ENCODE measurements at regions not wholly inside any gene's neighbourhood (a gene's known extent, or its start where the extent isn't known, plus 50 kb on each side); places are given as distances from the start of the nearest gene placed in this dataset. TPM values are rescaled to one million over a fixed set of nuclear protein-coding genes. Genes with fewer than 3 reads are reported as not detected.
"Not testable (repeated sequence)": the region's sequence is repeated elsewhere in the genome, so short reads cannot be mapped to it uniquely, and the experiment has no call there.

DNA sequence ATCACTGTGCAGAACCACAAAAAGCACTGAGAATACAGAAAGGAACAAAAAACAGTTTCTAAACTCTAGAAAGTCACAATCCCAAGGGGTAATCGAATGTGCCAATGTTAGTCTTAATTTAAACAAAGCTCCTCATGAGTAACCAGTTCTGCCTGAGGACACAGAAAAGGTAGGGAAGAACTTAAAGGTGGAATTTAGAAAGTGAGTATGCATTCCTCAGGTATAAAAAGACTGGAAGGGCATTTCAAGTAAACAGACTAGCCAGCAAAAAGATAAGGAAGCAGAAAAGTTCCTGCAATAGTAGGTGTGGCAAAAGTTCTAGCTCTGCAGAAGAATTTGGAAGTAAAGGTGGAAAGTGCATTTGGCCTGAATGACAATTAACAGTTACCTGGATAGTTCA lies 84.6 kb upstream of the DLX6 start:
- FAIRE-seq, result no peak
- no peak for DNase-seq (ENCODE audit: low spot score in 2 of 2)

DNA sequence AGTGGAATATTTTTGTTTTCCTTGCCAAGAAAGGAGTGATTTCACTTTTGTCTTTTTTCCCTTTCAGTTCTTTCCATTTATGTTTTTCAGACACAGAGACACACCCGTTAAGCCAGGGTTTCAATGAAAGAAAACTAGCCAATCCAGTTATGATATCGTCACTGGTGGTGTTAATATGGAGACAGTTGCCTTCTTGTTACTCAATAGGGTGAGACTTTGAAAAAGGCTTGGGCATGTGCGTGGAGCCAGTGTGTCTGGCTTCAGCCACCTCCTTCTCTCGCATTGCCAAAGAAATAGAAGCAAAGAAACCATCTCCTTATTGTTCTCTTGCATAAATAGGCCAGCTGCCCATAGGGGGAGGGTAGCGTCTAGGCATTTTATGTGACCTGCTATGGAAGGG lies 84.1 kb upstream of the DLX6 start:
- DNase-seq (ENCODE audit: low spot score in 2 of 2) (no peak), FAIRE-seq (no peak)

DNA sequence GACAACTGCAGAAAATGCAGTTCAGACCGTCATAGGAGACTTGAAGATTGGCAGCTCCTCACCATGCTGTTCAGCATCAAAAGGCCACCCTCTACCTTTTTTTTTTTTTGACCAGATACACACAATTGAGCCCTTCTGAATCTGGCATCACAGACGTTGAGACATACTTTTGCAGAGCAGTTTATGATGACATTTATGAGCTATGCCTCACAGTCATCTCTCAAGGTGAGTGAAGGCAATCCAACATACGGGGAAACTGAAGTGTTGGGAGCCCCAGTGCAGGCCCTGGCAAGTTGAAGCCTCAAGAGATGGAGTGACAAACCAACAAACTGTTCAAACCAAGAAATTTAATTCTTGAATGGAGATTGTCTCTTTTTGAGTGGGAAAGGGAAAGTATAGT lies 83.6 kb upstream of the DLX6 start:
- FAIRE-seq (no peak), DNase-seq (ENCODE audit: low spot score in 2 of 2) (no peak)

- not testable (repeated sequence) for FAIRE-seq; DNase-seq (ENCODE audit: low spot score in 2 of 2)
Measured at GRCh38 chr7:96923345-96923744, 82.0 kb upstream of the DLX6 start.

DNA sequence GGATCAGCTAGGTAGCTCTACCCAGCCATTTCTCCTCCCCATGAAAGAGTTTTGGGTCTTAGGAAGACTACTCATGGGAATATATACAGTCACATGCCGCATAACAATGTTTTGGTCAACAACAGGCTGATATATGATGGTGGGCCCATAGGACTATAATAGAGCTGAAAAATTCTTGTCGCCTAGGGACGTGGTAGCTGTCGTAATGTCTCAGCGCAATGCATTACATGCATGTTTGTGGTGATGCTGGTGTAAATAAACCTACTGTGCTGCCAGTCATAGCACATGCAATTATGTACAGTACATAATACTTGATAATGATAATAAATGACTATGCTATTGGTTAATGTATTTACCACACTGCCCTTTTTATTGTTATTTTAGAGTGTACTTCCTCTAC lies 78.2 kb upstream of the DLX6 start:
- FAIRE-seq, result no peak
- DNase-seq (ENCODE audit: low spot score in 2 of 2), result no peak

- FAIRE-seq (no peak), DNase-seq (ENCODE audit: low spot score in 2 of 2) (no peak)
Measured at GRCh38 chr7:96928965-96929364, 76.4 kb upstream of the DLX6 start.

GRCh38 chr7:96931891-96932290 lies 73.5 kb upstream of the DLX6 start:
- FAIRE-seq (no peak), DNase-seq (ENCODE audit: low spot score in 2 of 2) (no peak)

DNA sequence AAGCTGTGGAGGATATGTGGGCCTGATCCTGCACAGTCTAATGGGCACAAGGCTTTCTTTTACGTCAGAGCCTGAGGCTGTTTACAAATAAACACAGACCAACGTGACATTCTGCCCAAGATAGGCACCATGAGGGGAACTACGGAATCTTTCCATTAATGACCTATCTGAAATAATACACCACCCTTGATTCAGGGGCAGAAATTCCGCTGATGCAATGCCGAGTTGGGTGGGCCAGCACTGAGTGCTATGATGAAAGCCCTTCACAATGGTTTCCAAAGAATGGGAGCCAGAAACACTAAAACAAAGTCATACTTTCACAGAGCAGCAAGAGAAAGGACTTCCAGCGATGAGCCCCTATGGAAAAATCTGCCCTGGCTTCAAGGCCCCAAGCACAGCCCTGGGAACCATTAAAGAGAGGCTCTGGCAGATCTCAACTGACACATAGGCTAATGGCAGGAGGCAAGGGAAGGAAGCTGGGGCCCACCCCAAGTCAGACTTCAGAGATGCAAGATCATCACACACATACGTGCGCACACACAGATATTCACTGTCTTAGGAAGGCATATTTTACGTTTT lies 72.2 kb upstream of the DLX6 start:
- DNase-seq (ENCODE audit: low spot score in 2 of 2) (no peak), FAIRE-seq (no peak)

DNA sequence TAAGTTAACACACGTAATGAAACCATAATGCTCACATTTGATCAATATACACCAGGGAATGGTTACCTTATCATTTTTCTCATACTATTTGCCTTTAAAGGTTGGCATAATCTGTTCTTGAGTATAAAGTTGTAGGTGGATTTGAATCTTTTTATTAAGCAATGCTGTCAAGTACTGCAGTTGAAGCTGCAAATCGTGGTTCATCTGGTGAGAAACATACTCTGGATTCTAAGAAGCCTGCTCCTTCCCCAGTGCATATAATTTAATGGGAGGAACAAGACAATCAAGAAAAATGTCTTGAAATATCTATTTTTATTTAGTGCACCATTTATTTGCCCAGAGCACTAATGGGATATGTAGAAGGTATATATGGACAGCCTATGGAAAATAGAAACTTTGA lies 68.7 kb upstream of the DLX6 start:
- DNase-seq (ENCODE audit: low spot score in 2 of 2) (no peak), FAIRE-seq (no peak)

DNA sequence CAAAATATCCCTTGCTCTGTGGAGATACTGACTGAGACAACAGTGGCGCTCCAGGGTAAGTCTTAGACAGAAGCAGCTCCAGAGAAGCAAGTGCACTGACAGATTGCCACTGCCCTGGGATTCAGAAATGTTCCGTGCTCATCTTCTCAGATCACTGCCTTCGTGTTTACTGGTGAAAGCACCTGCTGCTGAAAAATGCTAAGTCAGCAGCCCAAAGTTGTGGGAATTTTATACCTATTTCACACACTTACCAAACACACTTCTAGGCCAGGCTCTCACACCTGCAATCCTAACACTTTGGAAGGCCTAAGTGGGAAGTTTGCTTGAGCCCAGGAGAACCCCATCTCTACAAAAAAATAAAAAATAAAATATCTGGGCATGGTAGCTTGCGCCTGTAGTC lies 63.2 kb upstream of the DLX6 start:
- no peak for FAIRE-seq
- no peak for DNase-seq (ENCODE audit: low spot score in 2 of 2)

DNA sequence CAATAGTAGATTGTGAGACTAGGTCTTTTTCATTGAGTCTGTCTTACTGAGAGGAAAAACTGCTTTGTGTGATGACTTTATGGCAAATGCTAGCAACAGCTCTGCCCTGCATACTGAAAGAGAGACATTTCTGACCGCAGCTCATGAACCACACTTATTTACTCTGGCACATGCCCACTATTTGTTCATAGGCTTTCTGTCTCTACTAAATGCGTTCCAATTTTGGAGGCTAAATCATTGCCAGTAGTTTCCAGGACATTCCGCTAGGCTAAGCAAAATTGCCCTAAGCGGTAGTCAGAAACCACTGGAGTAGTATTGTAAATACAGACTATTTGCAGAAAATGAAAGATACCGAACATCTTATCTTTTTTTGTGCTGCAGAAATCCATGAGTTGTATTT lies 55.6 kb upstream of the DLX6 start:
- no peak for FAIRE-seq
- no peak for DNase-seq (ENCODE audit: low spot score in 2 of 2)

DNA sequence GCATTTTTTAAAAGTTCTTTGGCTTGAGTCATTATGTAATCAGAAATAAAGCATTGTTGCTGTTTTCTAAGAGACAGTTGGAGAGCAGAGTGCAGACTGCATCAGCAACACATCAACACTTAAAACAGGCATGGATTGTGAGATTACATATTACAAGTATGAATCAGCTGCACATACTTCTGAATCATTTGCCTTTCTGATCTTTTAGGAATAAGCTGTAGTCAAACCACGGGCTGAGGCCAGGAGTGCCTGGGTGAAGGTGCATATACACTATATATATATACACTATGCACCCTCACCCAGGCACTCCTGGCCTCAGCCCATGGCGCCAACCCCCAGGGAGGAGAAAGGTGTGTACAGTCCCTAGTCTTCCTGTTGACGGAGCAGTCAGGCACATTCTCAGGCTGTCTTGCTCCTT lies 52.4 kb upstream of the DLX6 start:
- FAIRE-seq, result no peak
- no peak for DNase-seq (ENCODE audit: low spot score in 2 of 2)

- DNase-seq (ENCODE audit: low spot score in 2 of 2) (no peak), FAIRE-seq (no peak)
Measured at GRCh38 chr7:96953676-96954513, 51.5 kb upstream of the DLX6 start.

Small RNA genes in the stretch of these regions (small RNA-seq; reads per million reads assigned to genes)
- not detected for gene RN7SL252P
